NCI-H748 (cell line): ENCODE measurements at regions not wholly inside any gene's neighbourhood (a gene's known extent, or its start where the extent isn't known, plus 50 kb on each side); places are given as distances from the start of the nearest gene placed in this dataset.

ENCODE experiments used
- DNase-seq: peaks from one replicate; lab custom pipeline; 2025; ENCODE audit not compliant: unreplicated experiment; lab: John Stamatoyannopoulos, UW

- no peak for DNase-seq
These were observed 411.4 kb downstream of the CCDC91 start for GRCh38 chr12:28601570-28602058.

- no peak for DNase-seq
These were observed 412.5 kb downstream of the CCDC91 start for GRCh38 chr12:28602786-28603185.

GRCh38 chr12:28603239-28603638 is 413.0 kb downstream of the CCDC91 start:
- DNase-seq: no peak

GRCh38 chr12:28603801-28604200 is 413.5 kb downstream of the CCDC91 start:
- DNase-seq: no peak

GRCh38 chr12:28604240-28604639 is 414.0 kb downstream of the CCDC91 start:
- DNase-seq: no peak

- no peak for DNase-seq
These were observed 416.8 kb downstream of the CCDC91 start for GRCh38 chr12:28606967-28607557.

GRCh38 chr12:28610401-28611114 is 420.3 kb downstream of the CCDC91 start:
- DNase-seq: no peak

GRCh38 chr12:28611115-28611435 is 420.8 kb downstream of the CCDC91 start:
- no peak for DNase-seq

- DNase-seq: no peak
These were observed 421.2 kb downstream of the CCDC91 start for GRCh38 chr12:28611449-28611848.

GRCh38 chr12:28618171-28618570 is 427.9 kb downstream of the CCDC91 start:
- DNase-seq: no peak

GRCh38 chr12:28618772-28619171 is 428.5 kb downstream of the CCDC91 start:
- no peak for DNase-seq

- DNase-seq: no peak
These were observed 430.0 kb downstream of the CCDC91 start for GRCh38 chr12:28620281-28620680.

GRCh38 chr12:28622406-28622805 is 432.1 kb downstream of the CCDC91 start:
- DNase-seq: no peak

- DNase-seq: no peak
These were observed 436.2 kb downstream of the CCDC91 start for GRCh38 chr12:28626504-28626903.

- no peak for DNase-seq
These were observed 439.4 kb downstream of the CCDC91 start for GRCh38 chr12:28629691-28630090.

- DNase-seq: no peak
These were observed 441.6 kb downstream of the CCDC91 start for GRCh38 chr12:28631831-28632230.

GRCh38 chr12:28640519-28640918 is 450.3 kb downstream of the CCDC91 start:
- no peak for DNase-seq

- DNase-seq: no peak
These were observed 455.2 kb downstream of the CCDC91 start for GRCh38 chr12:28645436-28645835.

- DNase-seq: no peak
These were observed 455.6 kb downstream of the CCDC91 start for GRCh38 chr12:28645891-28646290.

GRCh38 chr12:28650906-28651305 is 460.6 kb downstream of the CCDC91 start:
- no peak for DNase-seq

- no peak for DNase-seq
These were observed 462.0 kb downstream of the CCDC91 start for GRCh38 chr12:28652239-28652638.

- no peak for DNase-seq
These were observed 467.1 kb upstream of the FAR2 start for GRCh38 chr12:28681980-28682379.

- no peak for DNase-seq
These were observed 465.7 kb upstream of the FAR2 start for GRCh38 chr12:28683366-28683765.
